HG02973 (cell line): ENCODE measurements at regions not wholly inside any gene's neighbourhood (a gene's known extent, or its start where the extent isn't known, plus 50 kb on each side); places are given as distances from the start of the nearest gene placed in this dataset.
A peak's percentile ranks its signal among the peaks of the same experiment; 100 is the strongest.

ENCODE experiments used
- ATAC-seq: cut with Tn5 transposase; IDR thresholded peaks from one replicate; pipeline ENCODE4 v1.9.1; 2021; ENCODE audit warnings: moderate library complexity; ENCODE audit not compliant: unreplicated experiment

DNA sequence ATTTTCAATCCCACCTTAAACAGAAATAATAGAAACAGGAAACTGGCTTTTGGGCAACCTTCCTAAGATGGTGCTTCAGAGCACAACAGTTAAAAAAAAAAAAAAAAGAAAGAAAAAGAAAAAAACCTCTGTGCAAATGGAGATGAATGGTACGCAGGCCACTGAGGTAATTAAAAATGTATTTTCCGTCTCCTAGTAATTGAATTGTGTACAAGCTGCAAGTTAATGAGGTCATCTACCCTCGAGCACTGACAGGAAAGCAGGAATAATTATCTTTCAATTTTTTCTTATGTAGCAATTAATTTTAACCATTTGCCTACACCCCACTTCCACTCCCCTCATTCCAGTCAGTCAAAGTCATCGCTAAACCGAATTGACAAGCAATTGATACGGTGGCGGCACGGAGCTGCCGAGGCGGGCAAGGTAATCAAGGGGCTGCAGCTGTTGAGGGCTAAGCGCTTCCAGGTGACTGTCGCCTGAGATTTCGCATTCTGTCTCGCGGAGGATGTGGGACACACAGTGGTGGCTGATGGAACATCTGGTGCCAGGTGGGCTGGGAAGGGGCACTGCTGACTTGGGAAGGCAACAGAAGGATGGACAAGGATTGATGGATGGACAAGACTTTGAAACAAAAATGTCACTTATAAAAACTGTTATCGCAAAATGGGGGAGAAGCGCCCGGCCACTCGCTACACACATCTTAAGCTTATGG, 109.4 kb downstream of the RCN1 start:
- no peak for ATAC-seq

DNA sequence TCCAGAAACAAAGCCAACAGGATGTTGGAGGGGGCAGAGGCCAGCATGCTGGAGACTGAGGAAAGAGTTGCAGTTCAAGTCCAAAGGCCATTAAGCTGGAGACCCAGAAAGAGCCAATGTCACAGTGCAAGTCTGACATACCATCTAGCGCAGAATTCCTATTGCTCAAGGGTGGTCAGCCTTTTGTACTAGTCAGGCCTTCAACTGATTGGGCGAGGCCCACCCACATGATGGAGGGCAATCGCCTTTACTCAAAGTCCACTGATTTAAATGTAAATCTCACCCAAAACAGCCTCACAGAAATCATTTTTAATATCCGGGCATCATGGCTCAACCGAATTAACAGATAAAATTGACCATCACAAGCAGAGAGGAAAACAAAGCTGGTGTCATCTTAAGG, 113.9 kb downstream of the RCN1 start:
- no peak for ATAC-seq

DNA sequence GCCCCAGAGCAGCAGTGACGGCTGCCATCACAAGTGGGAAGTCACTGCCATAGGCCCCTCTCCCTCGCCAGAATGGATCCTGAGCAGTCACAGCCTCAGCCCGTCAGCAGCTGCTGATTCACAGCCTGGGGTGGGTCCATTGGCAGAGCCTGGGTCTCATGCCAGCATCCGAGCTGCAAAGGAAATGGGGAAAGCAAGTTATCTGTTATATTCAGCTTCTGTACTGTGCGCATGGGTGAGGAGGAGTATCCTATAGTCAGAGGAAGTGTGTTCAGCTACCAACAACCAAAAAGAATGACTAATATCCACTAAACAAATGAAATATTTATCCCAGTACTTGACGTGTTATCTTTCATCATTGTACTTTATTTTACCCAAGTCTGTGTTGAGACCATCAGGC, 119.7 kb downstream of the RCN1 start:
- ATAC-seq = no peak

DNA sequence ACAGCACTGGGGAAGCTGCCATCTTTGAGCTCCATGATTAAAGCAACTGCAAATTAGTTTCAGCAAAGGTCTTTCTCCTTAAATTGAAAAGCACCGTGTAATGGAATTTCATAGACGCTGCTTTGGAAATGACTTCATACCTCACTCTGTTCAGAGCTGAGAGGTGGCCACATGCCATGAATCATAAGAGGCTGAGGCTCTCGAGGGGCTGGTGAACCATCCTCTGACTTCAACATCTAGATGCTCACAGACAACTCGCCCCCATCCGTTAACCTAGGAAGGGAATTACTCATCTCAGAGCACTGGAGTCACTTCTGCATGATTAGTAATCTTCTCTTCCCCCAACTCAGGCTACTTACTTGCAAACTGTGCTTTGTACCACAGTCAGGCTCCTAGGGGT, 122.3 kb downstream of the RCN1 start:
- no peak for ATAC-seq

DNA sequence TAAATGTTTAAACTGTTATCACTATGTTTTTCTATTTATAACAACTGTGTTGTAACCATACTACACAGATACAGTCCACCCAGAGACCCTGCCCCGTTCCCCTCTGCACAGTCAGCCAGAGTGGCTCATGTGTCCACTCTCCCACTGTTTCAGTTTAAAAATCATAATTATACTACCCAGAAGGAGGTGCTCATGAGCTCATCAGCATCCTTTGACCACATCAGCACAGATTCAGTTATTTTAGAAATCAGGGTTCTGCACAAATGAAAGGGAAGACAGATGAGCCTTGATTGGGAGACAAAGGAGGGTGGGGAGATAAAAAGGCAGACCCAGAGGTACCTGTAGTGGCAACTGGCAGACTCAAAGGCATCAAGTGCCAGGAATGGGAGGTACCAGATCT, 124.3 kb downstream of the RCN1 start:
- no peak for ATAC-seq

DNA sequence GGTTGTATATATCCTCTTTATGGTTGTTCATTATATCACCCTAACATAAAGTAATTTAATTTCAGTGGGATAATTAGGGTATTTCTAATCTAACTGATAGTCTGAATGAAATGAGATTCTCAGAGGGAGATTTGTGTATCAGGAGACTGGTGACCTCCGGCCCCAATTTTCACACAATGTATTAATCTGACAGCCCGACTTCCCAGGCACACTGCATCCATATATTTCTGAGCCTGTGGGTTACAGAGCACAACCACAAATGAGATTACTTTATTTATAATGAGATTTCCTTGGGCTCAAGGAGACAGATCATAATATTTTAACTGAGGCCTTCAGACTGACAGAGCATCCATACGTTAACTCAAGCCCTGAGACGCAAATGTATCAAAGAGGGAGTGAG, 125.9 kb downstream of the RCN1 start:
- ATAC-seq = no peak

DNA sequence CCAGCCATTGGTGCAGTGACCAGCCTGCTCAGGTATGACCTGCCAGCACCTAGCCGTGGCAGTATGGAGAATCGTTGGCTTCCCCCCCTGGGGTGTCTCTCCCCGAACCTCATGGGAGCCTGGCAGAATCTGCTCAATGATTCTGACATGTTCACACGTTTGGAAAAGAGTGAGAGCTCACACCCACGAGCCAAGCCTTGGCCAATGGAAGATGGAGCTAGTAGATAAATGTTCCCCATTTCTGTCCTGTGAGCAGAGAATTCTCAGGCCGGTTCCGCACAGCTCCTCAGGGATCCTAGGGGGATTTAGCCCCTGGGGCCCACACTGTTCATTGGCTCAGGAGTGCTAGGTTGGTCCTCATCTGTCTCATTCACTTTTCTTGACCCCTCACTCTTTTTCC, 128.4 kb downstream of the RCN1 start:
- ATAC-seq = no peak

DNA sequence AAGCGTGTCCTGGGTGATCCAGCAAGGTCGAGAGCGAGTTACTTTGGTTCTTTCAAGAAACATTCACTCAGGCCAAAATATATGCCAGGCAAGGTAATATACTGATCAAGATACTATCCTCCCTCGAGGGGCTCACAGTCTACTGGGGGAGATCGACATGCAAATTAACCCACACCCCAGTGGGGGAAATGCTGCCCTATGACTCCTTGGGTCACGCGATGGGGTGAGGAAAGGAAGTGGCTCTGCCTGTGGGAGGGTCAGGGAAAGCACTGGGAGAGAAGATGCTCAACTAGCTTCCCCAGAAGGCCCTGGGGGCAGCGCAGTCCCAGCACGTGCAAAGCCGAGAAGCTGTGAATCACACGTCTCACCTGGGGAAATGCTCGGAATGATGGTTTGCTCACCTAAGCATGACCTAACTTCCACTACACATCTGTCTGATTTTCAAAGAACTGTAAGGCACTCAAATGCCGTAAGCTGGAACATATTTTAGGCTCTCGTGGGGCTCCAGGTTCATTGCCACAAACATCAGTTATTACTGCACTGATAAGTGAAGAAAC, 130.7 kb downstream of the RCN1 start:
- no peak for ATAC-seq

DNA sequence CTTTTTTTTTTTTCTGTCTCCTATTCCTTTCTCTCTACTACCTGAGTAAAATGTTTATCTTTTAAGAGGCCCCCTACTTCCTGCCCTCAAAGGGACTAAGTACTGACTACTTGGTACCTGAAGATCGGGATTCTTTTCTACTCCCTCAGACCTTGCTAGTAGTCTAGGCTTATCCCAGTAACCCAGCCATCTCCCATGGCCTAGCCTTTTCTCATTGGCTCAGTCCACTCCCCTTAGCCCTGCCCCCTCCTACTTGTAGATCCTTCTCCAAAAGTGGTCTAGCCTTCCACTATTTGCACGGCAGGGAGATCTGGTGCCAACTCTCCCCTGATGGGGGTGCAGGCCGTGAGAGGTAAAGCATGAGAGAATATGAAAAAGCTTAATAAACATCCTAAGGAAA, 133.7 kb downstream of the RCN1 start:
- ATAC-seq = no peak

DNA sequence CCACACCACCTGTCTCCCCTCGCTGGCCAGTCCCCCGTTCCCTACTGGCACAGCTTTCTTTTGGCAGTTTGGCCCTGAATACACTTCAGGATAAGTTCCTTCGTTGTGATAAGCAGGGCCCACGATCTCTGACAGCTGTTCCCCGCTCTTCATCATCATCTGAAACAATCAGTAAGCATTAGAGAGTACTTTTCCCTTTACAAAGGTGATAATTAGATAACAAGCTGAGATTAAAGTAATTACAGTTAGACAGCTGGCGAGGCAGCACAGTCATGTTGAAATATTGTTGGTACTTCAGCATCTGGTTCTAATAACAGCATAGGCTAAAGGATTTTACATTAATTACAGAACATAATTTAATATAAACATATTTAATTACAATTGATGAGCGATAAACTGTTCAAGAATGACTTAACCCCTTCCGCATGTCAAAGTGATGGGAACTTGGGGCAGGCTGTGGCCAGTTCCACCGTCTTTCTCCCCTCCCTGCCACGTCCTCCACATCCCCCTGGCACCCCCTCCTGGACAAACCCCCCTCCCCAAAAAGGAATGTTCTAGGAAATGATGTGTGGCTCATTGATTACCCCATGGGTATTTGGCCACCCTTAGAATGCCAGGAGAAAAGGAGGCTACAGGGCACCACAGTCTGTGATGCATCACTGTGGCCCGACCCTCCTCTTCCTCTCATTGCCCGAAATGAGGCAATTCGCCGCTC, 134.9 kb downstream of the RCN1 start:
- ATAC-seq = no peak

DNA sequence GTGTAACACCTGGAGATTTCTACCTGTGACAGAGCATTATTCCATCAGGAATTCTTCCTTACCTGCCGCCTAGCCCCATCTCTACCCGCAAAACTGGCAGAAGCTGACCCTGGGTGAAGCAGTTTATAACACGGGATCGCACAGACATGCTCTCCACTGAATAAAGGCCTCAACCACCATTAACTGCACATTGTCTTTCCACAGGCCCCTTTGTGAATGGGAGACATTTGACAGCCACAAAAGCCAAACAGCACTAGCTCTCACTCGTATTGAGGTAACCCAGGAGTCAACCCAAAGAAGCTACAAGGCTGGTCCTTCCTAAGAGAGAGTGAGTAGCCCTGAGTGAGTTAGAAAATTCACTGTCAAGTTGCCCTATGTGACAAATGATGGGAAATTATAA, 135.6 kb downstream of the RCN1 start:
- ATAC-seq = no peak

DNA sequence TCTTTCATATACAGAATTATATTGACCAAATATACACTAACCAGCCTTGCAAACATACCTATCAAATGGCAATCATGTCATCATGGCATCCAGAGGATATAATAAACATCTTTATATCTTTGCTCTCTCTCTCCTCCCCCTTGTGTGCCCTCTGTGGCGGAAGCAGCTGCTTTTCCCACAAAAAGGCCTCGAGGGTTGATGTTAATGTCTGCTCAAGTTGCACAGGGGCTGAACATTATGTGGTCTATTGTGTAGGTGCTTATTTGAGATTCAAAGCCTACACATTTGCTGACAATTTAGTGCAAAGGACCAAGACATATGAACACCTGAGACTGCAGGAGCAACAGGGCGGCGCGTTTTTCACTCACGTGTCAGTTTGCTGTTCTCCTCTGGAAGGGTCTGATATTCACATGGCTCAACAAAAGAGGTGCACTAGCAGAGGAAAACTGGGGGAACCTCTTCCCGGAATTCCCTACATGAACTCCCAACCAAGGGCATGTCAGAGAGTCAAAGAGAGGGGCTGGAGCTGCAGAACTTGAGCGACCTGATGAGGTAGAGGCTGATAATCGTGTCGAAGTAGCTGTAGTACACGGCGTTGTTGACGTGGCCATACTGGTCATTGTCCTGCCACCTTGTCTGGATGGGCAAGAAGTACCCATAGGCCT, 138.8 kb downstream of the RCN1 start:
- no peak for ATAC-seq

DNA sequence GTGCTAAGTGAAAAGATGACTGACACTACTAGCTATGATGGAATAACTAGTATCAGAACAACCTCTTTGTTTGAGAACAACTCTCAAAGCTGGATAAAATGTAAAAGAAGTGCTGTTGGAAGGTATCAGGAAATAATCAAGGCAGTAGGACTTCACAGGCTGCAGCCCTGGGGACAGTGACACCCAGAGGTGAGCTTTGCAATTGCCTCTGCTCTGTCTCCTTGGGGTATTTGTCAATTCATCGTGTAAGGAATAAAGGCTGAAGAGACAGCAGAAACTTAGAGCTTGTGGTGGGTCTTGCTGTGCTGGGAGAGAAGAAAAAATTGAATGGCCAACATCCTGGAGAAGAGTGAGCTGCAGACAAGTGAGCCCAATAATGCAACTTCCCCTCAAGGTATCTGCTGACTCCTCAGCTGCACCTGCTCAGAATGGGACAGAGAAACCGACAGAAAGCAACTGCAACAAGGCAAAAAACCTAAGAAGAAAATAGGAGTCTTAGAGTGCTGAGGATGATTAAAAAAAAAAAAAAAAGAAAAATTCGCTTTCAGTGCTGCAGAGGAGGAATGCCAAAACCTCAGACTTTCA, 141.1 kb downstream of the RCN1 start:
- ATAC-seq = peak; percentile 91

DNA sequence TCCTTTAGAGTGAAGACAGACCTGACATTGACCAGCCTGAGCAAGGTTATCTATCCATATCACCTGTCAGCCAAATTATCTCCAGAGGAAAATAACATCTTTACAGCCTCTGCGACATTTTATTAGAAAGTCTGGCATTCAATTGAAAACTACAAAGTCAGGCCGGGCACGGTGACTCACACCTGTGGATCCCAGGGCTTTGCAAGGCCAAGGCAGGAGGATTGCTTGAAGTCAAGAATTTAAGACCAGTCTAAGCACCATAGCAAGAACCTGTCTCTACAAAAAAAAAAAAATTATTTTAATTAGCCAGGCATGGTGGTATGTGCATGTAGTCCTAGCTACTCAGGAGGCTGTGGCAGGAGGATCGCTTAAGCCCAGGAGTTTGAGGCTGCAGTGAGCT, 141.6 kb downstream of the RCN1 start:
- no peak for ATAC-seq

DNA sequence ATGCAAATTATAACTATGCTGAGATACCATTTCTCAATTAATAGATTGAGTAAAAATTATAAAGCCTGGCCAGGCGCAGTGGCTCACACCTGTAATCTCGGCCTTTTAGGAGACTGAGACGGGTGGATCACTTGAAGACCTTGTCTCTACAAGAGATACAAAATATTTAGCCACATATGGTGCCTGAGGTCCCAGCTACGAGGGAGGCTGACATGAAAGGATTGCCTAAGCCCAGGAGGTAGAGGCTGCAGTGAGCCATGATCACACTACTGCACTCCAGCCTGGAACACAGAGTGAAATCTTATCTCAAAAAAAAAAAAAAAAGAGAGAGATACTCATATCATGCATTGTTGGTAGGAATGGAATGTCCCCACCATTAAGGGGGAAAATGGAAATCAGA, 142.4 kb downstream of the RCN1 start:
- ATAC-seq = no peak

DNA sequence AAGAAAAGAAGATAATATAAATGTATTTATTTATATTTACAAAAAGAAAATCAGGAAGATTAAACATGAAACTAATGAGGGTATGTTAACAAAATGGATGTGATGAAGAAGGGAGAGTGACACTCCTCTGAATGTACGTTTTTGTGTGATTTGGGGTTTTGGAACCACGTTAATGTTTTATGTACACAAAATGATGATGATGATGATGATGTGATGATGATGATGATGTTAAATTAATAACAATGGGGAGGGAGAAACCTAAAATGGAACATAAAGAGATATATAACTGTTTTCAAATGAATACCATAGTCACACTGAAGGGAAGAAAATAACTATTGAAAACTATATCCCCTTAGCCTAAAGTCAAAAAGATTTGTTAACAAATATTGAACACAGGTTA, 143.1 kb downstream of the RCN1 start:
- ATAC-seq = no peak

DNA sequence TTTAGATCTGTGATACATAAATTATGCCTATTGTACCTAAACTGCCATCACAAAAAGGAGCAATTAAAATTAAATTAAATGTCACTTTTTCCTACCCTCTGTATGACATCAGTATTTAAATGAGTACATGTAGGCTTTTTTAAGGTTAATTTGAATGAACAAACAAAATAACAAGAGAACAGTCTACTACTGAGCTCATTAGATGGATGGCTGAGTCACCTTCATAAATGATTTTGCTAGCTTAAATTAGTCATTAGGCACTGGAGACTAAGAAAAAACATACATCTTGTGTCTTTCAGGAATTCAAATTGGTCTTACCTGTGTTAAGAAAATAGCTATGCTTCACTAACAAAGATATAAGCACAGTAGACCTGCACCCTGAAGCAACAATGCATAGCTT, 153.6 kb downstream of the RCN1 start:
- ATAC-seq = no peak

DNA sequence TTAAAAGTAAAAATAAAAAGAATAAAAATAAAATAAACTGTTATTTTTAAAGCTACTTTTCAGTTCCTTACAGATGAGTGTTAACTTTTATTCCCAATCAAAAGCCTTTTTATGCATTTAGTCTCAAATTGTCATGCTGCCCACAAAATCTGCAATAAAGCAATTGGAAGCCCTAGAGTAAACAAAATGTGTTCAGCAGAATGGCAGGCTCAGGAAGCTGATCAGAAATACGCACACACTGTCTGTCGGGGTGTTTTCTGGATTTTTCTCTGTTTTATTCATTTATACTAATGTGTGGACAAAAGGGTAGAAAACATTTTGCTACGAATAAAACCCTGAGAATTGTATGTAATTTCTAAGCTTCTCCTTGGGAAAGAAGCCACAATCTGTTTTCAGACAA, 162.8 kb downstream of the RCN1 start:
- no peak for ATAC-seq

DNA sequence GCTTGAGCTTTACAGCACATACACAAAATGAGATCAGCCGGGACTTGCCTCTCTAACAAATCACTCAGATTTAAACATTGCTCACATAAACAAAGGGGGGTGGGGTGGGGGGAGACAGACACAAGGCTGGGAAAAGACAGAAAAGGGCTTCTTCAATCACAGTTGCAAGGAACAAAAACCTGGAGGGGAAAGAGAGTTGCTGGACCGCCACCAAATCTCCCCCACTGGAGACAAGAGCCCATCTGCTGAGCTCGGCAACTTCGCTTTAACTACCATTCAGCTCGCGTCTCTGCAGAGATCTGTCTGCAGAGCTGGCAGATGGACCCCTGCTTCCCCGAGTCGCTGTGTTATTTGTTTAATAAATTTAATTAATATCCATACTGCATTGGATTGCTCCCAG, 165.0 kb downstream of the RCN1 start:
- ATAC-seq = no peak

DNA sequence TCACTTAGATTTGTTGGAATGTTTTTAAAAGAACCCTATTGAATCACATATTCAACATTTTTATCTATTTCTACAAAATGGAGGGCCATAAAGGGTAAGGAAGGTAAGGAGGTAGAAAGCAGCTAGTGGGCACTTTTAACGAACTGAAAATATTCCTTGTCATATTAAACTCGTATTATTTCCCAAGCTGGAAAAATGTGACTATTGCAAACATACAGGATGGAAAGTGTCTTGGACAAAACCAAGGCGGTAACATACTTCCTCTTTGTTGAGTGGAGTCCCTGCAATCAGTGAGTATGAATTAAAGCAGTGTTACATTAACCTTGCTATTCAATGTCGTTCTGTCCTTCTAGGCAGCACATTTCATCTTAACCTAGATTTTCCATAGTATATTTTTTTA, 165.6 kb downstream of the RCN1 start:
- no peak for ATAC-seq

DNA sequence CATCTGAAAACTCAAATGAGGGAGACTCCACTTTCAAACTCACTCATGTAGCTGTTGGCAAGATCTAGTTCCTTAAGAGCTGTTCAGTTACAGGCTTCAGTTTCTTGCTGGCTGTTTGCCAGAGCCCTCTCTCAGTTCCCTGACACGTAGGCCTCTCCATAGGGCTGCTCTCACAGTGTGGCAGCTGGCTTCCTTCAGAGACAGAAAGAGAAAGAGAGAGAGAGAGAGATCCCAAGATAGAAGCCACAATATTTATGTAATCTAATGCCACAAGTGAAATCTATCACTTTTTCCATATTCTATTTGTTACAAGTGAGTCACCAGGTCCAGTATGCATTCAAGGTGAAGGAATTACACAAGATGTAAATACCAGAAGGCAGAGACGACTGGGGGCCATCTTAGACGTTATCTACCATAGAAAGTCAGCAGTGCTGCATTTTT, 168.8 kb downstream of the RCN1 start:
- peak; percentile 96 for ATAC-seq

DNA sequence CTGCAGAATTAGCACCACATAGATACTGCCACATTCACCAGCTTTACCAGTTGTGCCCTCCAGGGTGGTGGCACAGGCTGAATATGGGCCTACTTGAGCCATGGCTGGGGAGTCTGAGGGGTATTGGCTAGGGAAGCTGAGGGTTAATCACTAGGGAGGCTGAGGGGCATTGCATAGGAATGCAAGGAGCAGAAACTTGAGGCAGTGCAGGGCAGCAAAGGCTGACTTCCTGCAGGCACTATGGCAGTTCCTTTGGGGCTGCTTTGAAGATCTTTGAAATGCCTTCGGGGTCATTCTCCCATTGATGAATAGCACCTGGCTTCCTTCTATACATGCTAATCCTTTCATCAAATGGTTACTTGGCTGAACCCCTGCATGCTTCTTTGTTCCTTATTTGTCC, 171.5 kb downstream of the RCN1 start:
- ATAC-seq = no peak
